ENCODE measurements at regions not wholly inside any gene's neighbourhood (a gene's known extent, or its start where the extent isn't known, plus 50 kb on each side); places are given as distances from the start of the nearest gene placed in this dataset.

- no peak for TF ChIP-seq POLR2AphosphoS5 (IDR thresholded peaks at IDR 0.05; ENCODE audit: low read depth, low read length)
- no peak for TF ChIP-seq REST (IDR thresholded peaks at IDR 0.05; ENCODE audit: insufficient read depth in 1 of 2, low read depth in 2 of 2, low read length in 2 of 2)
- no peak for TF ChIP-seq TAF1 (IDR thresholded peaks at IDR 0.05; ENCODE audit: borderline replicate concordance, insufficient read depth, low read length)
- no peak for TF ChIP-seq SIN3A (IDR thresholded peaks at IDR 0.05; ENCODE audit: borderline replicate concordance, insufficient read depth, low read length)
- TF ChIP-seq FOXP2 (optimal IDR thresholded peaks at IDR 0.05; ENCODE audit: borderline replicate concordance, extremely low read depth, extremely low read length, insufficient read depth), result no peak
Measured at GRCh38 chr1:30285501-30285932, 437.9 kb downstream of the MATN1 start.

Measured in PFSK-1 (cell line).